GM11168 (cell line): ENCODE measurements at regions not wholly inside any gene's neighbourhood (a gene's known extent, or its start where the extent isn't known, plus 50 kb on each side); places are given as distances from the start of the nearest gene placed in this dataset.
"Not testable (repeated sequence)": the region's sequence is repeated elsewhere in the genome, so short reads cannot be mapped to it uniquely, and the experiment has no call there.

ENCODE experiments used
- in situ Hi-C: fragments of 300-500 bp; cut with MboI; formaldehyde crosslinking; loops from one replicate; pipeline ENCODE4 v1.12.0; 2022; ENCODE audit warnings: low sequenced_read_pairs; ENCODE audit not compliant: unreplicated experiment

GRCh38 chr2:88802026-88802425 is 110.6 kb downstream of the RPIA start:
- in situ Hi-C loops = not testable (repeated sequence)

- in situ Hi-C loops = no loop called here
Observed at GRCh38 chr2:88807237-88807962, 115.9 kb downstream of the RPIA start.

GRCh38 chr2:88808083-88808482 is 116.6 kb downstream of the RPIA start:
- in situ Hi-C loops = no loop called here

GRCh38 chr2:88808652-88809051 is 117.2 kb downstream of the RPIA start:
- in situ Hi-C loops = no loop called here

- in situ Hi-C loops = no loop called here
Observed at GRCh38 chr2:88809216-88809615, 117.7 kb downstream of the RPIA start.

GRCh38 chr2:88810017-88810416 is 118.5 kb downstream of the RPIA start:
- in situ Hi-C loops = loop anchor here (5.0 kb wide), 1 partner anchor 63 kb away; no protein-coding TSS in a partner anchor

- in situ Hi-C loops = loop anchor here (5.0 kb wide), 1 partner anchor 63 kb away; no protein-coding TSS in a partner anchor
Observed at GRCh38 chr2:88810488-88810887, 119.0 kb downstream of the RPIA start.

- in situ Hi-C loops = loop anchor here (5.0 kb wide), 1 partner anchor 64 kb away; no protein-coding TSS in a partner anchor
Observed at GRCh38 chr2:88811233-88811632, 119.8 kb downstream of the RPIA start.

- in situ Hi-C loops = loop anchor here (5.0 kb wide), 1 partner anchor 64 kb away; no protein-coding TSS in a partner anchor
Observed at GRCh38 chr2:88811681-88812080, 120.2 kb downstream of the RPIA start.

GRCh38 chr2:88813612-88814011 is 122.1 kb downstream of the RPIA start:
- in situ Hi-C loops = loop anchor here (5.0 kb wide), 1 partner anchor 66 kb away; no protein-coding TSS in a partner anchor

GRCh38 chr2:88815282-88815681 is 123.8 kb downstream of the RPIA start:
- in situ Hi-C loops = no loop called here

GRCh38 chr2:88815697-88816096 is 124.2 kb downstream of the RPIA start:
- in situ Hi-C loops = no loop called here

- in situ Hi-C loops = no loop called here
Observed at GRCh38 chr2:88818381-88818780, 126.9 kb downstream of the RPIA start.

- in situ Hi-C loops = no loop called here
Observed at GRCh38 chr2:88824951-88825350, 133.5 kb downstream of the RPIA start.

GRCh38 chr2:88826399-88826798 is 134.9 kb downstream of the RPIA start:
- in situ Hi-C loops = no loop called here

- in situ Hi-C loops = no loop called here
Observed at GRCh38 chr2:88827821-88828220, 136.3 kb downstream of the RPIA start.

- in situ Hi-C loops = no loop called here
Observed at GRCh38 chr2:88828397-88829137, 137.1 kb downstream of the RPIA start.

GRCh38 chr2:88829607-88830463 is 138.4 kb downstream of the RPIA start:
- in situ Hi-C loops = loop anchor here (5.0 kb wide), 1 partner anchor 37 kb away; no protein-coding TSS in a partner anchor

- in situ Hi-C loops = loop anchor here (5.0 kb wide), 1 partner anchor 36 kb away; no protein-coding TSS in a partner anchor
Observed at GRCh38 chr2:88831071-88831791, 139.8 kb downstream of the RPIA start.
